ENCODE measurements at regions not wholly inside any gene's neighbourhood (a gene's known extent, or its start where the extent isn't known, plus 50 kb on each side); places are given as distances from the start of the nearest gene placed in this dataset.

DNA sequence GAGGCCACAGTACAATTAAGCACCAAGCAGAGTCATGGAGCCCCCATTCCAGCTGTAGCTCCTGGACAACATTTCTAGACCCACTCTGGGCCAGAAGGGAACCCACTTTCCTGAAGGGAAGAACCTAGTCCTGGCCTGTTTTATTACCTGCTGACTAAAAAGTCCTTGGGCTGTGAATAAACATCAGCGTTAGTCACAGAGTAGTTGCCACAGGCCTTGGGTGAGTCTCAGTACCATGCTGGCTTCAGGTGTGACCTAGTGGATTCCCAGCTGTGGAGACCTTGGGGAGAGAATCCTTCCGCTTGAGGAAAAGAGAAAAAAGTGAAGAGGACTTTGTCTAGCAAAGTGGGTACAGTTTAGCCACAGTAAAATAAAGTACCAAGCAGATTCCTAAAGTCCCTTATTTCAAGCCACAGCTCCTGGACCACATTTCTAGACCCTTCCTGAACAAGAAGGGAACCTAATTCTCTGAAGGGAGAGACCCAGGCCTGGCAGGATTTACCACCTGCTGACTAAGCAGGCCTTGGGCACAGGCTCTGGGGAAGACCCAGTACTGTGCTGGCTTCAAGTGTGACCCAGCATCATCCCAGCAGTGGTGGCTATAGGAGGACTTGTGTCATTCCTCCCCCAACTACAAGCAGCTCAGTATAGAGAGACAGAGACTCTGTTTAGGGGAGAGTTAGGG is 118.3 kb upstream of the KCNH8 start:
- H3K4me1 ChIP-seq (ENCODE audit: control insufficient read depth, insufficient read depth, low read length) = no peaks in the 10 kb centered on the region
- no peak overlapping the region for H3K9ac ChIP-seq (ENCODE audit: low read length)
- H3K4me3 ChIP-seq (ENCODE audit: low read length) = no peak overlapping the region
- no peaks in the 10 kb centered on the region for H3K27me3 ChIP-seq (replicated peaks; ENCODE audit: control insufficient read depth, insufficient read depth, low read length)
- DNase-seq (ENCODE audit: low read depth) = no peak
- H3K9me3 ChIP-seq (ENCODE audit: control insufficient read depth, low read length) = no peaks in the 10 kb centered on the region
- H3K36me3 ChIP-seq (ENCODE audit: control insufficient read depth, insufficient read depth, low read length, severe bottlenecking) = no peaks in the 10 kb centered on the region

DNA sequence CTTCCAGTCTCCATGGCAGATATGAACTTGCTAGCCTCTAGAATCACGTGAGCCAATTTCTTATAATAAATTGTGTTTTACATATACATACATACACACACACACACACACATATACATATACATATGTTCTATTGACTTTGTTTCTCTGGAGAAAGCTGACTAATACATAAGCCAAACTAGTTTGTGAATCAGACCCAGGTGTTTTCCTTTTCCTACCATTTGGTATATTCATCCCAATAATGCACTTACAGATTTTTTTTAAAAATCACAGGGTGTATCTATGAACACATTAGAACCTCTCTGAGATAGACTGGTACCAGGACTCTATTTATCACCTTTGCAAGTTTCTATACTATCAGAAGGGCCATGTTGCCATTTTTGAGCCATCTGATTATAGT is 122.9 kb upstream of the KCNH8 start:
- Histone ChIP-seq H3K9ac (ENCODE audit: low read length) (no peak overlapping the region), H3K9me3 (ENCODE audit: control insufficient read depth, low read length) (no peaks in the 10 kb centered on the region), H3K4me3 (ENCODE audit: low read length) (no peak overlapping the region), H3K27me3 (replicated peaks; ENCODE audit: control insufficient read depth, insufficient read depth, low read length) (no peaks in the 10 kb centered on the region), H3K4me1 (ENCODE audit: control insufficient read depth, insufficient read depth, low read length) (no peaks in the 10 kb centered on the region), H3K36me3 (ENCODE audit: control insufficient read depth, insufficient read depth, low read length, severe bottlenecking) (no peaks in the 10 kb centered on the region)
- no peak for DNase-seq (ENCODE audit: low read depth)

DNA sequence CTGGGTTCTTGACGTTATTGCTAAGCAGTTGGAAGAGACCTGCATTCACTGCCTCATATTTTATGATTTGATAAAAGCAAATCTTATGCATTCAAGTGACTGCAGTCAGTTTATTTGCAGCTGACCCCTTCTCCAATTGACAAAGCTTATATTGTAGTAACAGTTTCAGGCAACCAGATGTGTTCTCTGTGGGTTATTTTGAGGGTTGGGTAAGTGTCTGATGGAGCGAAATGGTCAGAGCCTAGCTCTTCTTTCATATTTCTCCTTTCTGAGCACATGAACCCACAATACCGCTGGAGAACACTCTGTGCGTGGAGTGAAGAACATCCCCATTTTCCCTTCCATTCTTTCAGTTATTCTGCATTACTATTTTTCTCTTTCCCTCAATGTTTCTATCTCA is 125.8 kb upstream of the KCNH8 start:
- Histone ChIP-seq H3K9me3 (ENCODE audit: control insufficient read depth, low read length) (no peaks in the 10 kb centered on the region), H3K27me3 (replicated peaks; ENCODE audit: control insufficient read depth, insufficient read depth, low read length) (no peaks in the 10 kb centered on the region), H3K9ac (ENCODE audit: low read length) (no peak overlapping the region), H3K4me1 (ENCODE audit: control insufficient read depth, insufficient read depth, low read length) (no peaks in the 10 kb centered on the region), H3K36me3 (ENCODE audit: control insufficient read depth, insufficient read depth, low read length, severe bottlenecking) (no peaks in the 10 kb centered on the region), H3K4me3 (ENCODE audit: low read length) (no peak overlapping the region)
- DNase-seq (ENCODE audit: low read depth) = no peak

DNA sequence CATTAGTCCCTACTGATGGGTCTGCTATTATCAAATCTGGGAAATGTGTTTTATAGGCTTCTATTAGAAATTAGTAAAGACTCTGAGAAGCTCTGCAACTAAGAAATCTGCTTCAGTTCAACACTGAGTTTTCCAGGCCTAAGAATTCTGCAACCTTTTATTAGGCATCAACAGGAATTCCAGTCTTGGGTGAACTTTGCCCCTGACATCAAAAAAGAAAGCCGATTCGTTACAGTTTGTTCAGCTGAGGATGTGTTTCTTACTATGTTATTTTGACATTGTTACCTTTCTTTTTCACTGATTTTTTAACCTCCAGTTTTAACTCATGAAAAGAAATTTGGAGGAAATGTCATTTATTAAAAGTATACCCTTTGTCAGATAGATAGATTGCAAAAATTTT is 131.5 kb upstream of the KCNH8 start:
- Histone ChIP-seq H3K36me3 (ENCODE audit: control insufficient read depth, insufficient read depth, low read length, severe bottlenecking) (no peaks in the 10 kb centered on the region), H3K9ac (ENCODE audit: low read length) (no peak overlapping the region), H3K4me1 (ENCODE audit: control insufficient read depth, insufficient read depth, low read length) (no peaks in the 10 kb centered on the region), H3K9me3 (ENCODE audit: control insufficient read depth, low read length) (no peaks in the 10 kb centered on the region), H3K4me3 (ENCODE audit: low read length) (no peak overlapping the region), H3K27me3 (replicated peaks; ENCODE audit: control insufficient read depth, insufficient read depth, low read length) (no peaks in the 10 kb centered on the region)
- DNase-seq (ENCODE audit: low read depth) = no peak

DNA sequence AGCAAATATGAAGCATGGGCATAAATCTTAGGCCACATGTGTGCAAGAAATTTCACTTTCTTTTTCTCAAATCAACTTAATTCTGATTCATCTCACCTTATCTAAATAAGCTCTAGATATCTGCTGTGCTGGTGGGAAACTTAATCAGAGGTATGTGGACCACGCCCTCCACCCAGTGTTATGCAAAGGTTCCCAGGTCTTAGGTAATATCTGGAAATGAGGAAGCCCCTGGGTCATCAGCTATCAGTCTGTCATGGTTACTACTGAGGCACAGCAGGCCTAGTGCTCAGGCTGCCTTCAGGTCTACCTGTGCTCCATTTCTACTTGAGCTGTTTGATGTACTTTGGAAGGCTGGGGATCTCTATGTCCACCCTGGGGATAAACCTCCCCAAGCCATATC is 134.4 kb upstream of the KCNH8 start:
- DNase-seq (ENCODE audit: low read depth) = no peak
- no peaks in the 10 kb centered on the region for H3K27me3 ChIP-seq (replicated peaks; ENCODE audit: control insufficient read depth, insufficient read depth, low read length)
- H3K36me3 ChIP-seq (ENCODE audit: control insufficient read depth, insufficient read depth, low read length, severe bottlenecking) = no peaks in the 10 kb centered on the region
- H3K9me3 ChIP-seq (ENCODE audit: control insufficient read depth, low read length) = no peaks in the 10 kb centered on the region
- H3K9ac ChIP-seq (ENCODE audit: low read length) = no peak overlapping the region
- H3K4me3 ChIP-seq (ENCODE audit: low read length) = no peak overlapping the region
- no peaks in the 10 kb centered on the region for H3K4me1 ChIP-seq (ENCODE audit: control insufficient read depth, insufficient read depth, low read length)

DNA sequence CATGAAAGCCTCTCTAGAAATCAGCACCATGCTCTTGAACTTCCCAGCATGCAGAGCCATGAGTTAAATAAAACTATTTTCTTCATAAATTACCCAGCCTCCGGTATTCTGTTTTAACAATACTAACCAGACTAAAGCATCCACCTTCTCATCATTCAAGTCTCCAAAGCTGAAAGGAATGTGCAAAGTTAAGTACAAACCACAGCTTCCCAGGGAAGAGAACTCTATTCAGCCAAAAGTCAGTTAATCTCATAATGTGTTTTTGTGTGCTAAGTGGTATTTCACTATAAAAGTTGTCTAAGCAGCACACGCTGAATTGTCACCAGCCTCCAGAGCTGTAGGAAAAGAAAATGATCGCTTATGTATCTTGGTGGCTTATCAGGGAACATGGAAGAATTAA is 135.5 kb upstream of the KCNH8 start:
- no peak for DNase-seq (ENCODE audit: low read depth)
- no peak overlapping the region for H3K9ac ChIP-seq (ENCODE audit: low read length)
- no peaks in the 10 kb centered on the region for H3K4me1 ChIP-seq (ENCODE audit: control insufficient read depth, insufficient read depth, low read length)
- no peaks in the 10 kb centered on the region for H3K36me3 ChIP-seq (ENCODE audit: control insufficient read depth, insufficient read depth, low read length, severe bottlenecking)
- no peaks in the 10 kb centered on the region for H3K9me3 ChIP-seq (ENCODE audit: control insufficient read depth, low read length)
- H3K27me3 ChIP-seq (replicated peaks; ENCODE audit: control insufficient read depth, insufficient read depth, low read length) = no peaks in the 10 kb centered on the region
- no peak overlapping the region for H3K4me3 ChIP-seq (ENCODE audit: low read length)

DNA sequence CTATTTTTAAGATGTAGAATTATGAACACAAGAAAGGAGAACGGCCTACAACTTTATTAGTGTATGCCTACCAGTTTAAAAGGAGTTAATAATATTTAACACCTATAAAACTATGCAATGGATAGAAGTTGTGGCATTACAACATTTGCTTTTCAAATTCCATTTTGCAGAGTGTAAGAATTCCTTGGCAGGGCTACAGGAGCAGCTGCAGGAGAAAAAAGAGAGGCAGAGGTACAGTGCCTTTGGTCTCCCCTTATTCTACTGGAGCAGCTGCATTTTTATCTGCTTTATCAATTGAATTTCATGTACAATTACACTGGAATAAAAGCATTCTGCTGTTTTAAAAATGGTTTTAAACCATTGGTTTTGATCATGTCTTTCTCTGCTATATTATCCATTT is 145.7 kb upstream of the KCNH8 start:
- no peak overlapping the region for H3K4me3 ChIP-seq (ENCODE audit: low read length)
- H3K9me3 ChIP-seq (ENCODE audit: control insufficient read depth, low read length) = no peaks in the 10 kb centered on the region
- no peak overlapping the region for H3K9ac ChIP-seq (ENCODE audit: low read length)
- no peaks in the 10 kb centered on the region for H3K36me3 ChIP-seq (ENCODE audit: control insufficient read depth, insufficient read depth, low read length, severe bottlenecking)
- H3K4me1 ChIP-seq (ENCODE audit: control insufficient read depth, insufficient read depth, low read length) = no peaks in the 10 kb centered on the region
- H3K27me3 ChIP-seq (replicated peaks; ENCODE audit: control insufficient read depth, insufficient read depth, low read length) = no peaks in the 10 kb centered on the region
- DNase-seq (ENCODE audit: low read depth) = no peak

DNA sequence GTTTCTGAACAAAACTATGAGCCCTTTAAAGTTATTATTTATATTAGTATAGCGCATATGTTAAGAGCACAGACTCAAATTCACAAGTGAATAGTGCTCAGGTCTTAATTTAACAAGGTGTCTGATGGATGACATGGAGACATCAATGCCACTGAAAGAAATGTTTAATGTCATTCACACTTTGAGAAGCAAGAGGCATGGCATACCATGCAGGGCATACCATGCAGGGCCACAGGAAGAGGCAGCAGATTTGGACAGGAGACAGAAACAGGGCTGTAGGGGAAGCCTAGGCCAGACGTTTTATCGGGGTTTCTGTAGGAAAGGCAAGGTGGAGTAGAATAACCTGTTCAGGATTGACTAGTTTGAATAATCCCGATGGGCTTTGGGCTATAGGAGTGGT is 150.2 kb upstream of the KCNH8 start:
- no peak for DNase-seq (ENCODE audit: low read depth)

DNA sequence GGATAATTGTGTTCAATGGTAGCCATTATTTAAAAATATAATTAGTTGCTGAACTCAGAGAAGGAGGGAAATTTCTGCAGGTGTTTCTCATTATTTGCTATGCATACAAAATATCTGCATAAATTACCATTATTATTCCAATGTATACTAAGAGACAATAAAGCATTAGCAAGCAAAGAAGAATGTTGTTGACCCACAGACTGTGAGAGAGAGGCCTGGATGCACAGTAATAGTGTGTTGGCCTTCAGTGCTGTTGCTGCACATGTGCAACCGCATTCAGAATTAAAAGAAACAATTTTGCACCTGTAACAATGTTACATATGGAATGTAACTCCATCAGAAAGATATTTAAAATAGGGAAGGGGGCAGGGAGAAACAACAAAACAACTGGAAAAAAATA is 155.6 kb upstream of the KCNH8 start:
- Histone ChIP-seq H3K36me3 (ENCODE audit: control insufficient read depth, insufficient read depth, low read length, severe bottlenecking) (no peaks in the 10 kb centered on the region), H3K4me1 (ENCODE audit: control insufficient read depth, insufficient read depth, low read length) (no peaks in the 10 kb centered on the region), H3K9me3 (ENCODE audit: control insufficient read depth, low read length) (no peaks in the 10 kb centered on the region), H3K4me3 (ENCODE audit: low read length) (no peak overlapping the region), H3K9ac (ENCODE audit: low read length) (no peak overlapping the region), H3K27me3 (replicated peaks; ENCODE audit: control insufficient read depth, insufficient read depth, low read length) (peaks cover 3% of the 10 kb centered on the region)
- no peak for DNase-seq (ENCODE audit: low read depth)

More for the DNA sequence above, 150.2 kb upstream of the KCNH8 start:
- Histone ChIP-seq H3K4me1 (ENCODE audit: control insufficient read depth, insufficient read depth, low read length) (no peaks in the 10 kb centered on the region), H3K4me3 (ENCODE audit: low read length) (no peak overlapping the region), H3K27me3 (replicated peaks; ENCODE audit: control insufficient read depth, insufficient read depth, low read length) (no peaks in the 10 kb centered on the region), H3K9ac (ENCODE audit: low read length) (no peak overlapping the region), H3K9me3 (ENCODE audit: control insufficient read depth, low read length) (no peaks in the 10 kb centered on the region), H3K36me3 (ENCODE audit: control insufficient read depth, insufficient read depth, low read length, severe bottlenecking) (no peaks in the 10 kb centered on the region)

DNA sequence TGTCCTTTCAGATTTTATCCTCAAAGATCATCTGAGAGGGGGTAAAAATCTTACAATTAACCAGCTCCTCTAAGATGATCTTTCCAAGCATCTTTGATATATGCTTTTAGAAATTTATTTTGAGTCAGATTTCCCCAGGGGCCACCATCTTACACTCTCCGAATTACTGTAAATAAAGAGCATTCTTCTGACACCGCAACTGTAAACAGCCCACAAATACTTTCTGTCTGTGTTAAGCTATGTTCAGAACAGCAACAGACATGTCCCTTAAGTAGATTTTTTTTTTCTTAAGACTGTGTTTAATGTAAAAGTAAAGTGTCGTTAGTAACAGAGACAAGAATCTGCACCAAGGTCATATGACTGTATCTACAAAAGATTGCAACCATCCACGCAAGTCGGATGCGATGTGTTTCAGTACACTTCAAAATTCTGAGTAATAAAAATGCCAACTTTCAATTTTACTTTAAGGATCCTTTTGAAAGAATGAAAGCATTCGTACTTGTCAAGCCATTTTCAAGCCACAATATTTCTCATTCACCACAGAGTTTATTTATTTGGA is 159.0 kb upstream of the KCNH8 start:
- no peaks in the 10 kb centered on the region for H3K4me1 ChIP-seq (ENCODE audit: control insufficient read depth, insufficient read depth, low read length)
- no peaks in the 10 kb centered on the region for H3K9me3 ChIP-seq (ENCODE audit: control insufficient read depth, low read length)
- DNase-seq (ENCODE audit: low read depth) = no peak
- no peak overlapping the region for H3K4me3 ChIP-seq (ENCODE audit: low read length)
- H3K27me3 ChIP-seq (replicated peaks; ENCODE audit: control insufficient read depth, insufficient read depth, low read length) = peaks cover 3% of the 10 kb centered on the region
- no peaks in the 10 kb centered on the region for H3K36me3 ChIP-seq (ENCODE audit: control insufficient read depth, insufficient read depth, low read length, severe bottlenecking)
- H3K9ac ChIP-seq (ENCODE audit: low read length) = no peak overlapping the region

DNA sequence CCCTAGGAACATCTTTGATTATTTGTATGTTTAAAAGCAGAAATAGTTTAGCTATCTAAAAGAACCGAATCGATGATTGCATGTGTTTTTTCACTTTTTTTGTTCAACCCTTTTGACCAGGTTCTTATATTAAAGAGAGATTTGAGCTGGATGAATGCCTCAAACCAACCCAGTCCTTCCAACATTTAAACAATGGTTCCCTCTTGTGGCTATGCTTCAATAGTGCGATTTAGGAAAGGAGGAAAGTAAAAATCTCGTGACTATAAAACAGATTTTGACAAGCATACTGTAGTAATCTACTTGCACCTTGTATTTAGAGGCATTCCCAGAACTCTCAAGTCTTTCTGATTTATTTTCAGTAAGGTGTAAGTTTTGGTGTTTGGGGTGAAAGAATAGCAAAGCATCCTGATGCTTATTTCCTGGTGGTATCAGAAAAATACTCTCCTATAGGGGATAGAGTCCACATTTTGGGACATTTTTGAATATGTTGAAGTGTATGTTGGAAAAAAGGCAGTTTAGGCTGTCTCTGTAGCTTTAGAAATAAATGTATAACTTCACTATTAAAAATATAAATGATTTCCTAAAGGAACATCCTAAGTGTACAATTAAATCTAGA is 159.6 kb upstream of the KCNH8 start:
- no peaks in the 10 kb centered on the region for H3K9me3 ChIP-seq (ENCODE audit: control insufficient read depth, low read length)
- H3K4me1 ChIP-seq (ENCODE audit: control insufficient read depth, insufficient read depth, low read length) = no peaks in the 10 kb centered on the region
- H3K9ac ChIP-seq (ENCODE audit: low read length) = no peak overlapping the region
- H3K36me3 ChIP-seq (ENCODE audit: control insufficient read depth, insufficient read depth, low read length, severe bottlenecking) = no peaks in the 10 kb centered on the region
- peak; percentile 41 for DNase-seq (ENCODE audit: low read depth)
- H3K27me3 ChIP-seq (replicated peaks; ENCODE audit: control insufficient read depth, insufficient read depth, low read length) = peaks cover 3% of the 10 kb centered on the region
- H3K4me3 ChIP-seq (ENCODE audit: low read length) = no peak overlapping the region
